Fibroblast of villous mesenchyme (primary cell): ENCODE measurements at regions not wholly inside any gene's neighbourhood (a gene's known extent, or its start where the extent isn't known, plus 50 kb on each side); places are given as distances from the start of the nearest gene placed in this dataset.

ENCODE experiments used
- DNase-seq: peaks from one replicate; pipeline ENCODE4 v3.0.0-alpha.2; 2010; ENCODE audit warnings: low read depth
- H3K4me3 ChIP-seq: 2 replicates; pipeline ENCODE4 v1.5.1; 2011; ENCODE audit warnings: low read depth, mild to moderate bottlenecking, low read length
- CTCF ChIP-seq: IDR thresholded peaks from 2 replicates; pipeline ENCODE4 v1.5.1; 2012; ENCODE audit warnings: low read depth, mild to moderate bottlenecking, low read length; ENCODE audit not compliant: insufficient read depth

DNA sequence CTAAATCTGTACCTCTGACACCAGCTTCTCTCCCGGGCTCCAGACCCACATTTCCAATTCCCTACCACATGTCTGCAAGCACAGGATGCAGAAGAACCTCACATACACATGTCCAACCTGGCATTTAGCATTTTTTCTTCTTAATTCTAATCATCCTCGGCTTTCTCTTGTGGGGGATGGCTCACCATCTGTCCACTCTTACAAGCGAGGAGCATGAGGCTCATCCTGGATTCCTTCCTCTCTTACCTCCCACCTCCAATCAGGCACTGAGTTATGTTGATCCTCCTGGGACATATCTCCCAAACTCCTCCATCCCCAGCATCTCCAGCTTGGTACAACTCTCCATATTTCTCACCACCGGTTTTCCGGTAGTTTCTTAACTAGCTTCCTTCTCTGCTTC is 149.8 kb upstream of the LARGE1 start:
- no peak overlapping the region for H3K4me3 ChIP-seq
- TF ChIP-seq CTCF = no peak
- DNase-seq = no peak

GRCh38 chr22:34070531-34070930 is 150.3 kb upstream of the LARGE1 start:
- TF ChIP-seq CTCF = no peak
- no peak overlapping the region for H3K4me3 ChIP-seq
- DNase-seq = no peak

- DNase-seq = no peak
- TF ChIP-seq CTCF = no peak
- no peak overlapping the region for H3K4me3 ChIP-seq
Measured at GRCh38 chr22:34072585-34072984, 152.3 kb upstream of the LARGE1 start.

GRCh38 chr22:34080433-34080832 is 160.2 kb upstream of the LARGE1 start:
- H3K4me3 ChIP-seq = no peak overlapping the region
- DNase-seq = no peak
- TF ChIP-seq CTCF = no peak

DNA sequence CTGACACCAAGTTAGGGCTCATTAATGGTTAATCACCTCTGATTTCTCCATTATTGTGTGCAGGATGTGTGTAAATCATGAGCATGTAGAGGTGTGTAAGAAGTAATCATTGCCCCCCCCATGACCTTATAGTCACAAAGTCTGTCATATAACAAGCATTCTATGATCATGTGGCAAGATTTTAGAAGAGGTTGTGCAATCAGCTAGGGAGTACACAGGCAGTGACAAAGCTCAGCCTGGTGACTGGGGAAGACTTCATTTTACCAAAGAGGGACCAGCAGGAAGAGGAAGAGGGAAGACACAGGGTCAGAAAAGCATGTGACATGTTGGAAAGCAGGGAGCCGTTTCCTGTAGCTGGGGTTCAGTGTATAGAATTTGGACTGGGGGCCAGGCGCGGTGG is 176.5 kb upstream of the LARGE1 start:
- no peak for TF ChIP-seq CTCF
- no peak for DNase-seq
- H3K4me3 ChIP-seq = no peak overlapping the region

- H3K4me3 ChIP-seq = no peak overlapping the region
- DNase-seq = no peak
- no peak for TF ChIP-seq CTCF
Measured at GRCh38 chr22:34099278-34099677, 179.0 kb upstream of the LARGE1 start.

DNA sequence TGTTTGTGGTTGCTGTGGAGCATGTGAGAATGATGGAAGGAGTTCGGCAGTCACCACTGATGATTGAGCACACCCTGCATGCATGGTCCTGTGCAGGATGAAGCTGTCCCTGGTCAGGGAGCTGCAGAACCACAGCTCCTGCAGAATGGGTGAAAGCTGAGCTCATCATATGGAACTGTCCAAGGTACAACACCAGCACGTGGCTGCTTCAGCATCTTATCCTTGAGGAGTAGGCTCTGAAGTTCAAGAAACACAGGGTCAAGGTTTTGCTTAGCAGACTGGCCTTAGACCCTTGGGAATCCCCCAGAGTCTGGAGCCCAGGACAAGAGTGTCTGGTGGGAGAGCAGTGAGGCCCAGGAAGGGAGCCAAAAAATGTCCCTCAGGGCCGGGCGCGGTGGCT is 182.4 kb upstream of the LARGE1 start:
- DNase-seq = no peak
- no peak overlapping the region for H3K4me3 ChIP-seq
- TF ChIP-seq CTCF = no peak
